GM06990 (cell line): ENCODE measurements at regions not wholly inside any gene's neighbourhood (a gene's known extent, or its start where the extent isn't known, plus 50 kb on each side); places are given as distances from the start of the nearest gene placed in this dataset.

Experiments
- DNase-seq: peaks from one replicate; pipeline ENCODE4 v3.0.0-alpha.2; 2011; ENCODE audit not compliant: insufficient read length; ENCODE audit errors: extremely low read depth
- H3K27me3 ChIP-seq: replicated peaks from 2 replicates; pipeline ENCODE4 v1.6.0; 2011; ENCODE audit warnings: low read length; ENCODE audit not compliant: control insufficient read depth, insufficient read depth
- H3K36me3 ChIP-seq: 2 replicates; pipeline ENCODE4 v1.5.1; 2011; ENCODE audit warnings: low read length; ENCODE audit not compliant: control insufficient read depth, insufficient read depth
- H3K4me3 ChIP-seq: replicated peaks from 2 replicates; pipeline ENCODE4 v1.5.1; 2011; ENCODE audit warnings: low read depth, mild to moderate bottlenecking, control low read depth, low read length
- TF ChIP-seq, protein P1 (sequence below): IDR thresholded peaks from 2 replicates; pipeline ENCODE4 v1.5.1; 2011; ENCODE audit warnings: low read length, control low read depth, mild to moderate bottlenecking, inconsistent platforms; ENCODE audit not compliant: insufficient read depth, poor library complexity, severe bottlenecking

DNA sequence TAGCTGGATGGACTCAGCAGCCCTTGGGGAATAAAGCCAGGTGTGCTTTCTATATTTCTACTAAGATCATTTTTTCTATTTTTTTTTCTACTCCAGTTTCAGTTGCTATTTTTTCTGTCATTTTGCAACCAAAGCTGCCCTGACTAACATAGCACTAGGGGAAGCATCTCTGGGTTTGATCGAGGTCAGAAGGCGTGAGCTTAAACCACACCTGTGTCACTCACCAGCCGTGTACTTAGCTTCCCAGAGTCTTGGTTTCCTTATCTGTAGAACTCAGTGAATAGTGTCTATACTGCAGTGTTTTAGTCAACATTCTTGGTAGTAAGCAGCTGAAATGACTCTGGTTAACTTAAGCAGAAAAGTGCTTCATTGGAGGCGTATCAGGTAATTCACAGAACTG lies 489.6 kb upstream of the SPRED2 start:
- Histone ChIP-seq H3K27me3 (no peaks in the 10 kb centered on the region), H3K36me3 (no peaks in the 10 kb centered on the region), H3K4me3 (no peak overlapping the region)
- TF ChIP-seq, protein P1, sequence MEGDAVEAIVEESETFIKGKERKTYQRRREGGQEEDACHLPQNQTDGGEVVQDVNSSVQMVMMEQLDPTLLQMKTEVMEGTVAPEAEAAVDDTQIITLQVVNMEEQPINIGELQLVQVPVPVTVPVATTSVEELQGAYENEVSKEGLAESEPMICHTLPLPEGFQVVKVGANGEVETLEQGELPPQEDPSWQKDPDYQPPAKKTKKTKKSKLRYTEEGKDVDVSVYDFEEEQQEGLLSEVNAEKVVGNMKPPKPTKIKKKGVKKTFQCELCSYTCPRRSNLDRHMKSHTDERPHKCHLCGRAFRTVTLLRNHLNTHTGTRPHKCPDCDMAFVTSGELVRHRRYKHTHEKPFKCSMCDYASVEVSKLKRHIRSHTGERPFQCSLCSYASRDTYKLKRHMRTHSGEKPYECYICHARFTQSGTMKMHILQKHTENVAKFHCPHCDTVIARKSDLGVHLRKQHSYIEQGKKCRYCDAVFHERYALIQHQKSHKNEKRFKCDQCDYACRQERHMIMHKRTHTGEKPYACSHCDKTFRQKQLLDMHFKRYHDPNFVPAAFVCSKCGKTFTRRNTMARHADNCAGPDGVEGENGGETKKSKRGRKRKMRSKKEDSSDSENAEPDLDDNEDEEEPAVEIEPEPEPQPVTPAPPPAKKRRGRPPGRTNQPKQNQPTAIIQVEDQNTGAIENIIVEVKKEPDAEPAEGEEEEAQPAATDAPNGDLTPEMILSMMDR: no peak
- DNase-seq: no peak

DNA sequence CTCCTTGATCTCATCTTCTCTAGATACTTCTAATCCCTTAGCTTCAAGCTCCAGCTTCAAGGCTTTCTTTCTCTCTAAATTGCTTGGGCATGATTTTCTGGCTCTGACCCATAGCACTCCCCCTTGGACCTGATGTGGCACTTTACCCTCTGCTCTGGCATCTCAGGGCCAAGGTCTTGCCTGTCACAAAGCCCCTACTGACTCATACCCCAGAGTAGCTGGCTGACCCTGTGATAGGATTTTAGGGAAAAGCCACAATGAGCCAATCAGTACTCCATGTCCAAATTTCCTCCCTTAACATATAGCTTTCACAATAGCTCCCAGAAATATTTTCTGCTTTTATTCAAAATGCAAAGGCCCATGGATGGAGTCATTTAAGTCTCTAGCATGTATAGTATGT lies 488.7 kb upstream of the SPRED2 start:
- TF ChIP-seq, protein P1: no peak
- DNase-seq: no peak
- H3K27me3 ChIP-seq: no peaks in the 10 kb centered on the region
- H3K36me3 ChIP-seq: no peaks in the 10 kb centered on the region
- H3K4me3 ChIP-seq: no peak overlapping the region

DNA sequence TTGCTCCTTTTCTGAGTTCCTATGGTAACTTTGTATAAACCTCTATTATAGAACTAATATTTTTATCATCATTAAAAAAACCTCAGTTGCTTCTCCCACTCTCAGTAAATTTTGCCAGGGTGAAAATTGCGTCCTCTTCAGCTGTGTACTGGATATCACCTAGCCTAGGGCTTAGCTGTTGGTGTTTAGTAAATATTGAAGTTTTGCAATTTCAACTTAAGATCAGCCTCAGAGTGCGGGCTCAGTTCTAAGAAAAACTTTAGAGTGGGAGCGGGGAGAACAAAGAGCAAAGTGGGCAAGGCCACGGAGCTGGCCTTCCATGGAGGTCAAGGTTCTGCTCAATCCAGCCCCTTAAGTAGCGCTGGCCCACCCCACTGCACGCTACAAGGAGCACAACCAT lies 488.3 kb upstream of the SPRED2 start:
- H3K36me3 ChIP-seq: no peaks in the 10 kb centered on the region
- no peak overlapping the region for H3K4me3 ChIP-seq
- no peaks in the 10 kb centered on the region for H3K27me3 ChIP-seq
- DNase-seq: no peak
- TF ChIP-seq, protein P1: no peak

DNA sequence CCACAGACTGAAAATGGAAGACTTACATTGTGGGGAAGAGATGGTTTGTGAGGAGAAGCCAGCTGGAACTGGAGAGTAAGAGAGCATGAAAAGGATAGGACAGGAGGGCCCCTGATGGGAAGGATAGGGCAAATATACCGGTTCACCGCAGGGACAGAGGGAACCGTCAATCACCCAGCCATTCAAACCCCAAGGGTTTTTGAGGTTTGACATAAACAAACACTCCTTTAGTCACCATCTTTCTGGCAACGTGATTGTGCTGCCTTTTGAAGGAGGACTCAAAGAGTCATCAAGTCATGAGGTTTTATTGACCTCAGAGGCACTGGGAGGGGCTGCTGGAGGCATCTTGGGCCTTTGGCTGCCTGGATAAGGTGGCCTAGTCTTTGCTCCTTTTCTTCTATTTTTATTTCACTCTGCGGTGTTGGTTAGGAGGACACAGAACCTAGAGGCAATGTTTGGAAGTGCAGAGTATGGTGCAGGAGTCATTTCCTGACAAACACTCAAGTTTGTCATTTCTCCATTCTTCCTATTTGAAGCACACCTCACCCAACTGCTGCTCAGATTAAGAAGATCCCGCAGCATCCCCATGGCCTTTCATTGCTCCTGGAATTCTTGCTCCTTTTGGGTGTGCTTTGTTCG lies 487.3 kb upstream of the SPRED2 start:
- DNase-seq: no peak
- TF ChIP-seq, protein P1: no peak
- H3K36me3 ChIP-seq: no peaks in the 10 kb centered on the region
- no peak overlapping the region for H3K4me3 ChIP-seq
- H3K27me3 ChIP-seq: no peaks in the 10 kb centered on the region

DNA sequence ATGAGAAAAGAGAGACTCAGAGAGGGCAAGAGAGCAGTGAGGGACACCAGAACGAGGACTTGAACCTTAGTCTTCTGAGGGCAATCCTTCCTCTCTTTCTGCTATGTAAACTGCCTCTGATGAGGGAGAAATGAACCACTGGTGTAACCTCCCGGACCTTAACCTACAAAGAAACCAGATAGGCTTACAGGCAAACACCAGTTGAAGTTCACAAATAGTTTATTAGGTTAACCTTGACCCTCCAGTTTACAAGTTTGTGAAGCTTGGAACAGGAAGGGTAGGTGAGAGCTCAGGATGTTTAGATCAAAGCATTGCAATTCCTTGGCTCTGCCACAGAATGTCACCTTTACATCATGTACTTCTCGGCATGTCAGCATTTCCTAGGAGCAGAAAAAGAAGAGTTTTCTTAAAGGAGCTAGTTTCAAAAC lies 486.4 kb upstream of the SPRED2 start:
- TF ChIP-seq, protein P1: no peak
- Histone ChIP-seq H3K36me3 (no peaks in the 10 kb centered on the region), H3K27me3 (no peaks in the 10 kb centered on the region), H3K4me3 (no peak overlapping the region)
- DNase-seq: no peak

DNA sequence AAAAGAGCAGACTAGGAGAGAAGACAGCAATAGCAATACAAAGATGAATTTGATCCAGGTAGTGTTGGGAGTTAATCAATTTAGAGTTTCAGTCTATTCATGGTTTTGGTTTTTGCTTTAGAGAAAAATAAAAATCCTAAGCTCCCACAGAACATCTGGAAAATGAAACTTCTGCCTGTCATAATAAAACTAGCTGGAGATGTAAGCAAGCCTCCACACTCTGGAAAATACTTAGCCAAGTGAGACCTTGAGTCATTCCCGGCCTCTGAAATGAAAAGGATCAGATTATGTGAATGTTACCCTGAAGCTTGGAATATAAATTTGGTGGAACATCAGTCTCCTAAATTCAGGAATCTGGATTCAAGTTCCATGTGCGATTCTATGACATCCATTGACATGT lies 485.6 kb upstream of the SPRED2 start:
- TF ChIP-seq, protein P1: no peak
- Histone ChIP-seq H3K36me3 (no peaks in the 10 kb centered on the region), H3K27me3 (no peaks in the 10 kb centered on the region), H3K4me3 (no peak overlapping the region)
- DNase-seq: no peak
